Amniotic epithelial cell (primary cell): ENCODE measurements at regions not wholly inside any gene's neighbourhood (a gene's known extent, or its start where the extent isn't known, plus 50 kb on each side); places are given as distances from the start of the nearest gene placed in this dataset.
A peak's percentile ranks its signal among the peaks of the same experiment; 100 is the strongest.

Experiments used
- DNase-seq: peaks from one replicate; pipeline ENCODE4 v3.0.0-alpha.2; 2010; ENCODE audit warnings: low read depth

DNA sequence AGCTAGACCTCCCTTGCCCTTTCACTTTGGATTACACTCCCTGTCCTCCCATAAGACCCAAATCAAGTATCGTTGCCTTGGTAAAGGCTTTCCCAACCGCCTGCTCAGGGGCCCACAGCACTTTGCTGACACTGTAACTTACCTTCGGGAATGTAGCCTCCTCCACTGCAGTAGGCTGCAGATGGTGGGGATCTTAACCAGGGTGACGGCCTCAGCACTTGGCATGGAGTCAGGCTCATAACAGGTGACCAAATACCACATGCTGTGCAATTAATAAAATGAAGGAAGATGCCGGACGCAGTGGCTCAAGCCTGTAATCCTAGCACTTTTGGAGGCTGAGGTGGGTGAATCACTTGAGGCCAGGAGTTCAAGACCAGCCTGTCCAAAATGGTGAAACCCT, 88.7 kb upstream of the IRF2BP2 start:
- DNase-seq, result no peak

DNA sequence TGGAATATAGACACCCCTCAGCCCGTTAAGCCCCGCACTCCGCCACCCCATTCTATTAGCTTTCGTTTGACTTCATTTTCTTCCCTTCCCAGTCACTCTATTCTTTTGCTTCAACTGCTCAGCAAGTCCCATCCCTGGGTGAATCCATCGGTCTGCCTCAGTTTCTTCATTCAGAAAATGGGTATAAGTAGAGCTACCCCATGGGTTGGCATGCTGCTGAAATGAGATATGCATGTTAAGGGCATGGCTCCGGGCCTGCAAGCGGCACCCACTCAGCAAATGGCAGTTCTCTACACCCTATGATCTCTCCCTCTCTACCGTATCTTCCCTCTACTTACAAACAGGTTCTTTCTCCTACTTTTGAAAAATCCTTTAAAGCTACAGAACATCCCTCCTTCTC, 87.8 kb upstream of the IRF2BP2 start:
- DNase-seq, result no peak

- peak; percentile 92 for DNase-seq
Measured at GRCh38 chr1:234697015-234697414, 87.0 kb upstream of the IRF2BP2 start.

- DNase-seq, result no peak
Measured at GRCh38 chr1:234696148-234696576, 86.2 kb upstream of the IRF2BP2 start.

DNA sequence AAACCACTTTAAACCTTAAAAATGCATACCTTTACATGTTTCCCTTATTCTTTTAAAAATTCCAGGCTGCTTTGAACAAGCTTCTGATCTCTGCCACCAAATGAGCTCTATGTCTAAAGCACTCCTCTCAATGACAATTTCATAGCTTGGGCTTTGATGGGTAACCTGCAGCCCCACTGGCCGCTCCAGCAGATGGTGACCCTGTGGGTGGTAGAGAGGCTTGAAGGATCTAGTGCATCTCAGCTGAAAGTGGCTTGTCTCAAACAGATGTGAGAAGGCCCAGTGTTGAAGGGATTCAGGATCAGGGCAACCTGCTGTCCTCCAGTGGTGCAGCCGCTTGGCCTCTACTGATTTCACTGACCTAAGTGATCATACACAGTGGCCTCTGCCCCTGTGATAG, 84.7 kb upstream of the IRF2BP2 start:
- DNase-seq, result no peak

DNA sequence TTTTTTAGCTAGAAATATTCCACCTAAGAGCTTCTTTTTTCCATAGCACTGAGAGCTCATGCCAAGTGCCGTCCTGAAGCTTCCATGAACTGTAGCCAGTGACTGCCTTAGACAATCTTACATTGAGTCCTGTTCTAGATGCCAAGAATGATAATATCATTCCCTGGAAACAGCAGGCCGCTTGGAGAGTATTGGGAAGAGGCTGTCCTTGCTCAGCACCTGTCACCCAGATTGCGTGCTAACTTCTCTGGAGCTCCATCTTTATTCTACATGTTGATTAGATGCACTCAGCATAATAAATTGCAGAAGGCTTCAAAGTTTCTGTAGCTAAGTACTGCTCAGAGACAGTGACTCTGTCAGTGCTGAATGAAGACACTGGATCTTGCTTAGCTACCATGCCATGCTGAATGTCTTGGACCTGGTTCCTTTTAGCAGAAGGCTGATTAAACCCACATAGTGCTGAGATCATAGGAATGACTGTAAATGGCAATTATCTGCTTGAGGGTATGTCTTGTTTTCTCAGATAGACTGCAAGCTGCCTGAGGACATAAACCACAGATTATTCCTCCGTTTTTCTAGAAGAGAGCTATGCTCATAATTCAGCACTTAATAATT, 83.1 kb upstream of the IRF2BP2 start:
- DNase-seq, result no peak

DNA sequence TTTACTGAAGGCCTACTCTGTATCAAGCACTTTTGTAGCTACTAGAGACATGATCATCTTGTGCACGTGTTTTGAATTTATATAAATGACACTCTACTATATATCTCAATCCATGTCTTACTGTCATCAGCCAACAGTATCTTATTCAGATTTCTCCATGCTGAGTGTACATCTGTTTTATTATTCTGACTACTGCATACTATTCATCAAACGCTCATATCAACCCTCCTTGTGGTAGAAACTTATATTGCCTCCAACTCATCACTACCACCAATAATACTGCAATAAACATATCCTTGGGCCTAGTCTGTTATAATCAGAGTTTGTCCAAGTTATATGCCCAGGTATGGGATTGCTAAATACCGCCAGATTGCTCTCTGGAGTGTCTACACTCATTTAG, 81.6 kb upstream of the IRF2BP2 start:
- DNase-seq, result peak; percentile 41

DNA sequence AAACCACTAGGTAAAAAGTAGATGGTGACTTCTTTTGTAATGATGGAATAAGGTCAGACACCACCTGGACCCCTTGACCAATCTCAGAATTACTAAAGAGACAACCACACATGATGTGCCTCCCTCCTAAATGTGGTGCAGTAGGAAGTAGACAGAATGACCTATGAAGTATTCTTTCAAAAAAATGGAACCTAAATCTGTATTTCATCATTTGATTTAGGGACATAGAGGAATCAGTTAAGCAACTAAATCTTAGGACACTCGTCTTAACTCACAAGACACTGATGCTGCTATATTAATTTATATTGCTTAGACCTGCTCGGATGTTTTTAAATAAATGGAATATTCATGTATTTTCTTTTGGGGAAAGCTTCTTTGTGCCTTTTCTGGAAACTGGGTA, 80.9 kb upstream of the IRF2BP2 start:
- DNase-seq, result no peak

DNA sequence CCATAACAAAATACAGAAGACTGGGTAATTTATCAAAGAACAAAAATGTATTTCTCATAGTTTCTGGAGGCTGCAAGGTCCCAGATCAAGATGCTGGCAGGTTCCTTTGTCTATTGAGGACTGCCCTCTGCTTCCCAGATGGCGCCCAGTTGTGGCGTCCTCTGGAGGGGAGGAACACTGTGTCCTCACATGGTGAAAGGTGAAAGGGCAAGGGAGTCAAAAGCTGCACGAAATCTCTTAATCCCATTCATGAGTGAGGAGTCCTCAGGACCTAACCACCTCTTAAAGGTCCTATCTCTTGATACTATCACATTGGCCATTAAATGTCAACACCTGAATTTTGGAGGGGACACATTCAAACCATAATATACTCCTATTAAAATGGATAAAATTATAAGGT, 79.3 kb upstream of the IRF2BP2 start:
- no peak for DNase-seq

DNA sequence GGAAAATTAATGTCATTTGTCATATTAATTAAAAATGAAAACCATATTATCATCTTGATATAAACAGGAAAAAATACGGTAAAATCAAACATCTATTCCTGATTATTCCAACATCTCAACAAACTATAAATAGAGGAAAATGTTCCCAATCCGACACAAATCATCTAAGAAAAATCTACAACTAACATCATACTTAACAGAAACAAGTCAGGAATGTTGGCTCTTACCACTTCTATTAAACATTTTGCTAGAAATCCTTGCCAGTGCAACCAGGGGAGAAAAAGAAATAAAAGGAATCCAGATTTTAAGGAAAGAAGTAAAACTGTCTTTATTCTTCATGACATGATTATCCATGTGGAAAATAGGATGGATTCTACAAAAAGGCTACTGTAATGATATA, 77.0 kb upstream of the IRF2BP2 start:
- no peak for DNase-seq

- peak; percentile 26 for DNase-seq
Measured at GRCh38 chr1:234686035-234686434, 76.1 kb upstream of the IRF2BP2 start.

GRCh38 chr1:234684856-234685255, 74.9 kb upstream of the IRF2BP2 start:
- peak; percentile 42 for DNase-seq

- peak; percentile 91 for DNase-seq
Measured at GRCh38 chr1:234683861-234684632, 74.1 kb upstream of the IRF2BP2 start.

DNA sequence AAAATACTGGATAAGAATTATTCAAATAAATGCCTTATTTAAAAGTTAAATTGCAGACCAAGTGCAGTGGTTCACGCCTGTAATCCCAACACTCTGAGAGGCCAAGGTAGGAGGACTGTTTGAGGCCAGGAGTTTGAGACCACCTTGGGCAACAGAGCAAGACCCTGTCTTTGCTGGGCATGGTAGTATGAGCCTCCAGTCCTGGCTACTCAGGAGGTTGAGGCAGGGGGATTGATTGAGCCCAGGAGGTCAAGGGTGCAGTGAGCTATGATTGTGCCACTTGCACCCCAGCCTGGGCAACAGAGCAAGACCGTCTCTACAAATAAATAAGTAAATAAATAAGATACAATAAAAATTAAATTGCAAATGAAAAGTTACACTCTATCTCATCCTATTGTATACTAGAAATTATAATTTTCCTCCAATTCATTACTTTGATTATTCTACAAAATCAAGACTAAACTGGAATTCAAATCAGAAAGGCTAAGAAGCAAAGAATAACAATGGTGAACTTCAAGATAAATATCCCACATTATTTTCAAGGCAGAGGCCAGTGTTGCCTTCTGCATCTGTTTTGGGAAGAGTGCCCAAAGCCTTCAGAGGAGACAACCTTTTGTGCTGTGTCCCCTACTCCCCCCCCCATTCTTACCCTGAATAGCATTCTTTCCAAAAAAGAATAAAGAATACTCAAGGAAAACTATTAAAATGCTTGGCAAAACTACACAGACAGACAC, 73.3 kb upstream of the IRF2BP2 start:
- DNase-seq, result no peak

- DNase-seq, result no peak
Measured at GRCh38 chr1:234681990-234682389, 72.0 kb upstream of the IRF2BP2 start.

DNA sequence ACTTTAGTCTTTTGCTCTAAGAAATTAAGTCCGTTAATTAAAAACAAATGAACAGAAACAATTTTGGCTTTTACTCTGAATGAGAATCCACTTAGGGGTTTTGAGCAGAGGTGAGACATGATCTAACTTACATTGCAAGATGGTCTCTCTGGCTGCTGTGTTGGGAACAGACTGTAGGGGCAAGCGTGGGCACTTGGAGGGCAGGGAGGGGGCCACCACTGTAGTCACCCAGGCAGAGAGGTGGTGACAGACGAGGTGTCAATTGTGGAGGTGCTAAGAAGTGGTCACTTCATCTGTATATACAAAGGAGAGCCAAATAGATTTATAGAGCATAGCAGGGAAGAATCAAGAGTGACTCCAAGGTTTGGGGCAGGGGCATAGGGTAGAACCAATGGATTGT, 71.1 kb upstream of the IRF2BP2 start:
- DNase-seq, result no peak

- DNase-seq, result no peak
Measured at GRCh38 chr1:234680331-234680904, 70.4 kb upstream of the IRF2BP2 start.

DNA sequence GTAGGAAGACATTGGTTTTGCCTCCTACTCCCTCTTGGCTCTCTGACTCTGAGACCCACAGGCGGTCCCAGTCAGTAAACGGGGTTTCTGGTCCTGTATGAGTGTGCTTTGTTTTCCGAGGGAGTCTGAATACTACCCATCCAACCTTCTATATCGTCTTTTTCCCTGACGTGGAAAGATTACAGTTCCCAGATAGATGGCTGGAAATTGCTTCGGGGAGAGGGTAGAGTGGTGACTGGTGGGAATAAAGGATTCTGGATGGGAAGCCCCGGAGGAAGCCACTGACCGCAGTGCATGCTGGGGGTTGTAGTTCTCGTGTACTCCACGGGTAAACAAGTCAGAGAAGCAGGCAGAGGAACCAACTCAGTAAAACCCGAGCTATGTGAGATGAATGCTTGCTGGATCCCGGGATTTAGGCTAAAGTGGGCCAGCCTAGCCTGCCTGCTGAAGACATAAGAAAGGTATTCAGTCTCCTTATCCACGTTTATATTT, 66.2 kb upstream of the IRF2BP2 start:
- peak; percentile 79 for DNase-seq

DNA sequence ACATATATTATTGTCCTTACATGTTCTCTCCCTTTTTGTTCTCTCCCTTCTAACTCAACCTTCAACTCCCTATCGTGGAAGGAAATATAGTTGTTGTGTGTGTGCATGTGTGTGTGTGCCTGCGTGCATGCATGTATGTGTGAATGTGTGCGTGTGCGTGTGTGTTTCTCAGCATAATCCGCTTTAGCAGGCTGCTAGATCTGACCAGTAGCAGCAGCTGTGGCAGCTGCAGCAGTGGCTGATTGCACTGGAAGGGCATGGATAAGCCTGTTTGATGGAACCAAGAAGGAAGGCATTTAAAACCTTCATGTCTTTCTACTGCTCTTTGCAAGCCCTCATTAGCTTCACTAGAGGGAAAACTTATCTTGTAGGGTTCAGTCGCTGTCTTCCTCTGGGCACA, 65.6 kb upstream of the IRF2BP2 start:
- DNase-seq, result no peak

DNA sequence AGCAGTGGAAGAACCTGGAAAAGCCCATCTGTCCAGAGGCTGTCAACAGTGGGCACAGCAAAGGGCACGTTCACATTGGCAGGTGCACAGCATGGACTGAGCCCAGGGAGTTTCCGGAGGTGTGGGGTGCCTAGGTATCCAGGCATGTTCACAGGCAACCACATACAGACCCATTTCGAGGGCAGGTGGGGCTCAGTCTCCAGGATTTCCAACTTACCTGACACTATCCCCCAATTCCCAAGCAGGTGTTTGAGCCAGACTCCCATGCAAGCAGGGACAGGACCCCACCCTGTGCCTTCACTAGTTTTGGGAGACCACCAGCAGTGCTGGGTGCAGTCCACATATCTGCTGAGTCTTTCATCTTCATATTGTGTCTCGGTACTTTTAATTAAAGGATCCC, 65.0 kb upstream of the IRF2BP2 start:
- DNase-seq, result no peak

DNA sequence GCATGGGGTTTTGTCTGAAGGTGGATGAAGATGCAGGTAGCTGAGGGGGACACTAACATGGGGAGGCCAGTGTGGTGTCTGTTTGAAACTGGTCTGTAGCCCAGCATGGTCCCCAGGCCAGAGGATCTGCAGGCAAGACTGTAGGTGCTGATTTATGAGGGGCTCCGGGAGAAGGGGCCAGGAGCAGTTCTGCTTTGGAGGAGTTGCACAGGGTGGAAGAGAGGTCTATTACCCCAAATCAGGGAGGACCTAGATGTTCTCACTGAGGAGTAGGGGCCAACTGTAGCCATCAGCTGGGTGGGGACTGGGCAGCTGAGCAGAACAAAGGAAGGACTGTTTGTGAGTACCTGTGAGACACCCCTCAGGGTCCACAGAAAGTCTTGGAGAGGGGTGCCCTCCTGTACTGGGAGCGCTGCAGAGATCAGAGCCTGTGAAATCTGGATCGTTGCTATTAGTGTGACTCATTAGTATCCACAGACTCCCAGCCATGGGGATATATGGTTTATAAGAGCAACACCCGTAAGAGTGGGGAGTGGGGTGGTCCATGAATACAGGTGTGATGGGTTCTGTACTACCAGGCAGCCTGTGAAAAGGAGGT, 64.3 kb upstream of the IRF2BP2 start:
- no peak for DNase-seq
